A673 (cell line): ENCODE measurements at regions not wholly inside any gene's neighbourhood (a gene's known extent, or its start where the extent isn't known, plus 50 kb on each side); places are given as distances from the start of the nearest gene placed in this dataset.
"Not testable (repeated sequence)": the region's sequence is repeated elsewhere in the genome, so short reads cannot be mapped to it uniquely, and the experiment has no call there.

Experiments
- EZH2 ChIP-seq: fragments of 200-600 bp; sonication (generic); IDR thresholded peaks from 2 replicates; pipeline ENCODE4 v1.6.1; 2017; ENCODE audit warnings: borderline replicate concordance, low read depth, mild to moderate bottlenecking, mixed read lengths, antibody characterized with exemption, low read length; ENCODE audit not compliant: poor library complexity, severe bottlenecking
- TF ChIP-seq, protein P1 (sequence below): fragments of 300-800, 200-600 bp; sonication (generic); conservative IDR thresholded peaks from 2 replicates; pipeline ENCODE4 v1.5.1; 2017; ENCODE audit warnings: low read depth, mild to moderate bottlenecking, antibody characterized with exemption, low read length, moderate library complexity, mixed read lengths

DNA sequence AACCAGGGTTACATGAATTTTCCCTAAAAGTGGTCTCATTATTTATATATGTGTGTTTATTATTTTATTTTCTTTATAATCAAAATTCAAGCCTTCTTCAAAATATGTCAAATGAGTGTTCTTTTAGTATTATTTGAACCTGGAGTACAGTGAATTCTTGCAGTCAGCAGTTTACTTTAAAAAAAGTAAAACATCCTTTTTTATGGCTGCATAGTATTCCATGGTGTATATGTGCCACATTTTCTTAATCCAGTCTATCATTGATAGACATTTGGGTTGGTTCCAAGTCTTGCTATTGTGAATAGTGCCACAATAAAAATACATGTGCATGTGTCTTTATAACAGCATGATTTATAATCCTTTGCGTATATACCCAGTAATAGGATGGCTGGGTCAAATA, 920.9 kb downstream of the DNAJB9 start:
- TF ChIP-seq, protein P1, sequence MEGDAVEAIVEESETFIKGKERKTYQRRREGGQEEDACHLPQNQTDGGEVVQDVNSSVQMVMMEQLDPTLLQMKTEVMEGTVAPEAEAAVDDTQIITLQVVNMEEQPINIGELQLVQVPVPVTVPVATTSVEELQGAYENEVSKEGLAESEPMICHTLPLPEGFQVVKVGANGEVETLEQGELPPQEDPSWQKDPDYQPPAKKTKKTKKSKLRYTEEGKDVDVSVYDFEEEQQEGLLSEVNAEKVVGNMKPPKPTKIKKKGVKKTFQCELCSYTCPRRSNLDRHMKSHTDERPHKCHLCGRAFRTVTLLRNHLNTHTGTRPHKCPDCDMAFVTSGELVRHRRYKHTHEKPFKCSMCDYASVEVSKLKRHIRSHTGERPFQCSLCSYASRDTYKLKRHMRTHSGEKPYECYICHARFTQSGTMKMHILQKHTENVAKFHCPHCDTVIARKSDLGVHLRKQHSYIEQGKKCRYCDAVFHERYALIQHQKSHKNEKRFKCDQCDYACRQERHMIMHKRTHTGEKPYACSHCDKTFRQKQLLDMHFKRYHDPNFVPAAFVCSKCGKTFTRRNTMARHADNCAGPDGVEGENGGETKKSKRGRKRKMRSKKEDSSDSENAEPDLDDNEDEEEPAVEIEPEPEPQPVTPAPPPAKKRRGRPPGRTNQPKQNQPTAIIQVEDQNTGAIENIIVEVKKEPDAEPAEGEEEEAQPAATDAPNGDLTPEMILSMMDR: not testable (repeated sequence)
- not testable (repeated sequence) for TF ChIP-seq EZH2
